ENCODE measurements at regions not wholly inside any gene's neighbourhood (a gene's known extent, or its start where the extent isn't known, plus 50 kb on each side); places are given as distances from the start of the nearest gene placed in this dataset.

GRCh38 chr3:64871834-64872249 is 184.0 kb upstream of the ADAMTS9 start:
- no peak for DNase-seq

GRCh38 chr3:64870876-64871646 is 183.3 kb upstream of the ADAMTS9 start:
- DNase-seq, result no peak

- DNase-seq, result no peak
Observed at GRCh38 chr3:64867224-64867623, 179.4 kb upstream of the ADAMTS9 start.

GRCh38 chr3:64865839-64866570 is 178.2 kb upstream of the ADAMTS9 start:
- no peak for DNase-seq

GRCh38 chr3:64863226-64864212 is 175.7 kb upstream of the ADAMTS9 start:
- no peak for DNase-seq

- no peak for DNase-seq
Observed at GRCh38 chr3:64861684-64862083, 173.9 kb upstream of the ADAMTS9 start.

GRCh38 chr3:64860536-64860870 is 172.7 kb upstream of the ADAMTS9 start:
- no peak for DNase-seq

- no peak for DNase-seq
Observed at GRCh38 chr3:64859625-64860535, 172.1 kb upstream of the ADAMTS9 start.

GRCh38 chr3:64856977-64857516 is 169.2 kb upstream of the ADAMTS9 start:
- DNase-seq, result no peak

- DNase-seq, result no peak
Observed at GRCh38 chr3:64856106-64856505, 168.3 kb upstream of the ADAMTS9 start.

- no peak for DNase-seq
Observed at GRCh38 chr3:64853456-64853855, 165.7 kb upstream of the ADAMTS9 start.

GRCh38 chr3:64852738-64853137 is 164.9 kb upstream of the ADAMTS9 start:
- DNase-seq, result no peak

- DNase-seq, result no peak
Observed at GRCh38 chr3:64848822-64849221, 161.0 kb upstream of the ADAMTS9 start.

- no peak for DNase-seq
Observed at GRCh38 chr3:64848127-64848800, 160.5 kb upstream of the ADAMTS9 start.

GRCh38 chr3:64844558-64844957 is 156.8 kb upstream of the ADAMTS9 start:
- DNase-seq, result no peak

- no peak for DNase-seq
Observed at GRCh38 chr3:64837986-64838735, 150.4 kb upstream of the ADAMTS9 start.

GRCh38 chr3:64837126-64837738 is 149.4 kb upstream of the ADAMTS9 start:
- DNase-seq, result no peak

GRCh38 chr3:64836097-64836496 is 148.3 kb upstream of the ADAMTS9 start:
- DNase-seq, result no peak

- DNase-seq, result no peak
Observed at GRCh38 chr3:64832098-64832497, 144.3 kb upstream of the ADAMTS9 start.

- DNase-seq, result no peak
Observed at GRCh38 chr3:64830681-64831080, 142.9 kb upstream of the ADAMTS9 start.
